ENCODE measurements at regions not wholly inside any gene's neighbourhood (a gene's known extent, or its start where the extent isn't known, plus 50 kb on each side); places are given as distances from the start of the nearest gene placed in this dataset.

DNA sequence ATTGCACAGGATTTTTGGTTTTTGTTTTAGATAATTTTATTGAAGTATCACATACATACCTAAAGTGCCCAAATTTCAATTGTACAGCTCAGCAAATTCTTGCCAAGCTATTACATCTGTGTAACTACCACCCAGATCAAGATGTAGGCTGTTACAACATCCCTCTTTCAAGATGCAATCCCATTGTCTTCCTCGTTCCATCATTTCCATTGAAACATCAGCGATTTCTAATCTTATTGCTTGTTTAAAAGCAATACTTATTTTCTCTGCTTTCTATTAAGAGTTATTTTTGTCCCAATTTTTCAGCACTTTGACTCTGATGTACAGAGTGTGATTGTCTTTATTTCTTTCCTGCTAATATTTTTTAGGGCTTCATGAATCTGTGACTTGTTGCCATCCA lies 372.8 kb upstream of the SHH start:
- TF ChIP-seq, protein P1, sequence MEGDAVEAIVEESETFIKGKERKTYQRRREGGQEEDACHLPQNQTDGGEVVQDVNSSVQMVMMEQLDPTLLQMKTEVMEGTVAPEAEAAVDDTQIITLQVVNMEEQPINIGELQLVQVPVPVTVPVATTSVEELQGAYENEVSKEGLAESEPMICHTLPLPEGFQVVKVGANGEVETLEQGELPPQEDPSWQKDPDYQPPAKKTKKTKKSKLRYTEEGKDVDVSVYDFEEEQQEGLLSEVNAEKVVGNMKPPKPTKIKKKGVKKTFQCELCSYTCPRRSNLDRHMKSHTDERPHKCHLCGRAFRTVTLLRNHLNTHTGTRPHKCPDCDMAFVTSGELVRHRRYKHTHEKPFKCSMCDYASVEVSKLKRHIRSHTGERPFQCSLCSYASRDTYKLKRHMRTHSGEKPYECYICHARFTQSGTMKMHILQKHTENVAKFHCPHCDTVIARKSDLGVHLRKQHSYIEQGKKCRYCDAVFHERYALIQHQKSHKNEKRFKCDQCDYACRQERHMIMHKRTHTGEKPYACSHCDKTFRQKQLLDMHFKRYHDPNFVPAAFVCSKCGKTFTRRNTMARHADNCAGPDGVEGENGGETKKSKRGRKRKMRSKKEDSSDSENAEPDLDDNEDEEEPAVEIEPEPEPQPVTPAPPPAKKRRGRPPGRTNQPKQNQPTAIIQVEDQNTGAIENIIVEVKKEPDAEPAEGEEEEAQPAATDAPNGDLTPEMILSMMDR (IDR thresholded peaks at IDR 0.05 in 8 of 11, conservative IDR thresholded peaks at IDR 0.05 in 3 of 11): no peak
- no peak for TF ChIP-seq POLR2A (IDR thresholded peaks at IDR 0.05)
